MCF 10A (cell line): ENCODE measurements at regions not wholly inside any gene's neighbourhood (a gene's known extent, or its start where the extent isn't known, plus 50 kb on each side); places are given as distances from the start of the nearest gene placed in this dataset.
A peak's percentile ranks its signal among the peaks of the same experiment; 100 is the strongest.

Experiments
- BruUV-seq: library from RNA; stranded (reverse); fragments of 400-500 nt; replicated peaks from 2 replicates; lab custom pipeline; 2021; lab: Mats Ljungman, UMichigan
- CTCF ChIA-PET: fragments of 300-600 bp; sonication (Branson Sonifier 250); formaldehyde crosslinking; extraction: SDS; loops from one replicate; lab custom pipeline; 2021; ENCODE audit warnings: antibody characterized with exemption, inconsistent platforms; lab: Yijun Ruan, JAX
- POLR2A ChIA-PET: fragments of 300-600, 350-650 bp; sonication (Branson Sonifier 250); formaldehyde crosslinking; extraction: SDS; loops from one replicate; lab custom pipeline; 2020; ENCODE audit warnings: antibody characterized with exemption, inconsistent platforms; lab: Yijun Ruan, JAX
- DNase-seq: peaks from one replicate; pipeline ENCODE4 v3.0.0-alpha.2; 2018; ENCODE audit not compliant: unreplicated experiment
- H3K27ac Mint-ChIP-seq: one replicate; pipeline ENCODE4 v1.8.0; 2022; ENCODE audit warnings: mild to moderate bottlenecking, low read depth, mixed read lengths; ENCODE audit not compliant: unreplicated experiment
- H3K27me3 Mint-ChIP-seq: one replicate; pipeline ENCODE4 v1.8.0; 2022; ENCODE audit warnings: mixed read lengths; ENCODE audit not compliant: insufficient read depth, unreplicated experiment
- H3K36me3 Mint-ChIP-seq: one replicate; pipeline ENCODE4 v1.8.0; 2022; ENCODE audit warnings: mild to moderate bottlenecking, moderate library complexity, mixed read lengths; ENCODE audit not compliant: insufficient read depth, unreplicated experiment
- H3K4me1 Mint-ChIP-seq: one replicate; pipeline ENCODE4 v1.8.0; 2022; ENCODE audit warnings: mixed read lengths; ENCODE audit not compliant: insufficient read depth, unreplicated experiment
- H3K4me3 Mint-ChIP-seq: one replicate; pipeline ENCODE4 v1.8.0; 2022; ENCODE audit warnings: mild to moderate bottlenecking, moderate library complexity, mixed read lengths; ENCODE audit not compliant: unreplicated experiment
- H3K9me3 Mint-ChIP-seq: one replicate; pipeline ENCODE4 v1.8.0; 2022; ENCODE audit warnings: mixed read lengths; ENCODE audit not compliant: unreplicated experiment
- intact Hi-C: fragments of 100-400 bp; cut with micrococcal nuclease; formaldehyde crosslinking; loops from 2 replicates; pipeline ENCODE4 v1.14.1; 2022
- TF ChIP-seq, protein P1 (sequence below): fragments of 200-600 bp; IDR thresholded peaks from one replicate; pipeline ENCODE4 v1.8.0; 2022; ENCODE audit warnings: antibody characterized with exemption, mild to moderate bottlenecking; ENCODE audit not compliant: unreplicated experiment

DNA sequence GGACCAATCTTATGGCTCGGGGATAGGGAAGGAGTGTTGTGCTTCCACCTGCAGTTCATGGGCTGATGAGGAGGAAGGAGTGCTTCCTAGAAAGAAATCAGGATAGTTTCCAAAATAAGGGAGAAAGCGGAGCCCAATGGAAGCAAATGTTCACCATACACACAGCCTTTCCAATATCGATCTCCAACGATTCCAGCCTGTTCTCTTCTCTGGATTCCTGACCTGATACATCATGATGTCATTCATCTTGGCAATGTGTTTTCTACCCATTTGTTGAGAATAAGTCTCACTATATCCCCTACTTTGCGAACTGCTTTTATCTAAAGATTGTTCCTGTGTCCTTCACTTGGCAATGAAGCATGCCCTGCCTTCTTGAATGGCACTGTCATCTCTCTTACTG is 205.3 kb upstream of the SIX2 start:
- no peak overlapping the region for H3K27ac Mint-ChIP-seq
- H3K4me1 Mint-ChIP-seq, result no peaks in the 10 kb centered on the region
- POLR2A ChIA-PET, result no interaction called here
- no TSS peak for BruUV-seq
- intact Hi-C loops, result no loop called here
- no peak overlapping the region for H3K4me3 Mint-ChIP-seq
- TF ChIP-seq, protein P1, sequence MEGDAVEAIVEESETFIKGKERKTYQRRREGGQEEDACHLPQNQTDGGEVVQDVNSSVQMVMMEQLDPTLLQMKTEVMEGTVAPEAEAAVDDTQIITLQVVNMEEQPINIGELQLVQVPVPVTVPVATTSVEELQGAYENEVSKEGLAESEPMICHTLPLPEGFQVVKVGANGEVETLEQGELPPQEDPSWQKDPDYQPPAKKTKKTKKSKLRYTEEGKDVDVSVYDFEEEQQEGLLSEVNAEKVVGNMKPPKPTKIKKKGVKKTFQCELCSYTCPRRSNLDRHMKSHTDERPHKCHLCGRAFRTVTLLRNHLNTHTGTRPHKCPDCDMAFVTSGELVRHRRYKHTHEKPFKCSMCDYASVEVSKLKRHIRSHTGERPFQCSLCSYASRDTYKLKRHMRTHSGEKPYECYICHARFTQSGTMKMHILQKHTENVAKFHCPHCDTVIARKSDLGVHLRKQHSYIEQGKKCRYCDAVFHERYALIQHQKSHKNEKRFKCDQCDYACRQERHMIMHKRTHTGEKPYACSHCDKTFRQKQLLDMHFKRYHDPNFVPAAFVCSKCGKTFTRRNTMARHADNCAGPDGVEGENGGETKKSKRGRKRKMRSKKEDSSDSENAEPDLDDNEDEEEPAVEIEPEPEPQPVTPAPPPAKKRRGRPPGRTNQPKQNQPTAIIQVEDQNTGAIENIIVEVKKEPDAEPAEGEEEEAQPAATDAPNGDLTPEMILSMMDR, result no peak
- no peaks in the 10 kb centered on the region for H3K9me3 Mint-ChIP-seq
- DNase-seq, result no peak
- H3K27me3 Mint-ChIP-seq, result no peaks in the 10 kb centered on the region
- CTCF ChIA-PET, result no interaction called here
- H3K36me3 Mint-ChIP-seq, result no peaks in the 10 kb centered on the region

DNA sequence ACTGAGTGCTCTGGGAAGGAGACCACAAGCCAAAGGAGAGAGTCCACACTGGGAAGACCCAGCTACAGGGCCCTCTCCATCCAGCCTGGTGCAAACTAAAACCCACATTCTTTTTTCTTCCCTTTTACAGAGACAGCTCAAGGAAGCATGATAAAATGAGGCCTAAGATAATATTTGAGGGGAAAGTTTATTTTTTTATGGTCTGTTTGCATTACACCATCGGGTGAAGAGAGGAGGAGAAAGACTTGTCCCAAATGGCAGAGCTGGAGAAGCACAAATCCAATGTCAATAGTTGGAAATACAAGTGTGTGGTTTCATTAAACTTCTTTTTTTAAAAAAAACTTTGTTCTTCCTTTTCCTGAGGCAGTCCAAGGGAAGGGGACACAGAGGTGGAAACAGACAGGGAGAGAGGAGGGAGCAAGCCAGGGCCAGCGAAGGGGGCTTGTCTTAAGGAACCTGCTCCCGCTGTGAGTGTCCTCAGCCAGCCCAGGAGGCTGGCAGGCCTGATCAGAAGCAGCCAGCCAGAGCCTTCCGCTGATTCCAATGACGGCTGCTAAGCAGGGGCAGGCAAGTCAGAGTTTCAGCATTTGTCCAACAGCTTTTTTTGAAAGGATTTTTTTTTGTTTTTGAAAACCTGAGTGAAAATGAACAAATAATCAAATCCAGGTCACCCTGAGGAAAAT is 203.8 kb upstream of the SIX2 start:
- TF ChIP-seq, protein P1, result no peak
- H3K4me3 Mint-ChIP-seq, result no peak overlapping the region
- ChIA-PET POLR2A (no interaction called here), CTCF (interaction anchor here (0.6 kb wide), 1 partner anchor 230 kb away, joined by 3 read pairs; no protein-coding TSS in a partner anchor)
- no peaks in the 10 kb centered on the region for H3K4me1 Mint-ChIP-seq
- intact Hi-C loops, result no loop called here
- no peak for DNase-seq
- H3K27ac Mint-ChIP-seq, result no peak overlapping the region
- no peaks in the 10 kb centered on the region for H3K36me3 Mint-ChIP-seq
- H3K27me3 Mint-ChIP-seq, result no peaks in the 10 kb centered on the region
- no TSS peak for BruUV-seq
- H3K9me3 Mint-ChIP-seq, result no peaks in the 10 kb centered on the region

DNA sequence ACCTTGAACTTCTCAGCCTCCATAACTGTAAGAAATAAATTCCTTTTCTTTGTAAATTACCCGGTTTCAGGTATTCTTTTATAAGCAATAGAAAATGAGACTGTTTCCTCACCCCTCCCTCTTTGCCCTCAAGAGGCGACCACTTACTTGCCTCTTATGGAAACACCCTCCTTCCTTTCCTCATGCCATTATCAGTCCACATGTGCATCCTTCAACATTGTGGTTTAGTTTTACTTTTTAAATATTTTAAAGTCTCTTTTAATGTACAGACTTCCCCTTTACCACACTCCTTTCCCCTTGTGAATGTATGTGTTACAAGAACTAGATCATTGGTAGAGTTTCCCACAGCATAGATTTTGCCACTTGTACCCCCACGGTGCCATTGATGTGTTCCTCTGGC is 202.4 kb upstream of the SIX2 start:
- intact Hi-C loops, result no loop called here
- no peak for DNase-seq
- TF ChIP-seq, protein P1, result no peak
- Mint-ChIP-seq H3K9me3 (no peaks in the 10 kb centered on the region), H3K27me3 (no peaks in the 10 kb centered on the region), H3K4me1 (no peaks in the 10 kb centered on the region), H3K36me3 (no peaks in the 10 kb centered on the region), H3K4me3 (no peak overlapping the region), H3K27ac (no peak overlapping the region)
- ChIA-PET CTCF (no interaction called here), POLR2A (no interaction called here)
- BruUV-seq, result no TSS peak

DNA sequence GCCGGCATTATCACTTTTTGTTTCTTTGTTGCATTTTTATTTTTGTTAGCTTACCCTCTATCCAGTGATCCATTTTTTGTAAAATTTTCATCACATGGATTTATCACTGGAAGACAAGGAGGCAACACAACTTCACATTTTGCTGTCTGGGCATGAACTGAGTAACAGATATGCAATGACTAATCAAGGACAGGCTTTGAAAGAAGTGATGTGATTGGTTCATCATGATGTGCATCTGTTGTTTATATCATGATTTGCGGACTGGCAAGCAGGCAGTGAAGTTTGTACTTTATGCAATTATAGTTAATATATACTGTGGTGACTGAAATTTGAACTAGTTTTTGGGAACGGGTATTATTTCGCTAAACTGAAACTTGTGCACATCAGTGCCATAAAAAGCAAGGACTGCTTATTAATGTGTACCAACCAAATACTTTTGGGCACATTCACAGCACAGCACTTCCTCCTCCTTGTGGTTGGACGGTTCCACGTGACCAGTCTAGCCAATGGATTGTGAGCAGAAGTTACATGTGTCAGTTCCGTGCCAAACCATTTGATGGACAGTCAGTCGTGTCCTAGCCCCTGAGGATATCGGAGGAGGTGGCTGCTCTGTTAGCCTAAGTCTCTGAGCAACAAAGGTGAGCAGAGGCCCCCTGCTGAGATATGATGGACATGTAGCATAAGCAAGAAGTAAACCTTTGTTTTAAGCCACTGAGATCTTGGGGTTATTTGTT is 201.4 kb upstream of the SIX2 start:
- H3K27ac Mint-ChIP-seq, result no peak overlapping the region
- peak; percentile 41 for DNase-seq
- no peaks in the 10 kb centered on the region for H3K4me1 Mint-ChIP-seq
- intact Hi-C loops, result no loop called here
- H3K36me3 Mint-ChIP-seq, result no peaks in the 10 kb centered on the region
- no peak overlapping the region for H3K4me3 Mint-ChIP-seq
- no peaks in the 10 kb centered on the region for H3K9me3 Mint-ChIP-seq
- H3K27me3 Mint-ChIP-seq, result no peaks in the 10 kb centered on the region
- POLR2A ChIA-PET, result no interaction called here
- BruUV-seq, result no TSS peak
- TF ChIP-seq, protein P1, result no peak
- CTCF ChIA-PET, result interaction anchor here (0.6 kb wide), 1 partner anchor 129 kb away, joined by 3 read pairs; no protein-coding TSS in a partner anchor
